ENCODE measurements at regions not wholly inside any gene's neighbourhood (a gene's known extent, or its start where the extent isn't known, plus 50 kb on each side); places are given as distances from the start of the nearest gene placed in this dataset.

- no peak for DNase-seq (ENCODE audit: extremely low read depth in 1 of 11, low read depth in 9 of 11, low spot score in 4 of 11)
These were observed 2152.9 kb downstream of the ARAP2 start for GRCh38 chr4:34091451-34091850.

GRCh38 chr4:34094114-34094513, 2150.2 kb downstream of the ARAP2 start:
- no peak for DNase-seq (ENCODE audit: extremely low read depth in 1 of 11, low read depth in 9 of 11, low spot score in 4 of 11)

DNA sequence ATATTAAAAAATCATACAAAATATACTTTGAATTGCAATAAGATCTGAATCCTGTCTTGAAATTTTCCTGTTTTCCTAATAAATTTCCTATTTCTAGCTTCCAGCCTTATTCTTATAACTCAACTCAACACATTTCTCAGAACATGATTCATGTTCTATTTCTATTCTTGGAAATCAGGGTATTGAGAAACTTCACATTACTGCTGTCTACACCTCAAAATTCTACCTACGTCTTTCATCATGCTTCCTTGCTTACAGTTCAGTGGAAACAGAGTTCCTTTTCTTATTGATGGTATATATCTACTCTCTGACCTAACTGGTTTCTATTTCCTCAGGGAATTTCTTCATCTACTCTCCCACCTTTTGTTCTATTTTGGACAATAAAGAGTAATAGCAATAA, 2139.0 kb downstream of the ARAP2 start:
- DNase-seq (ENCODE audit: extremely low read depth in 1 of 11, low read depth in 9 of 11, low spot score in 4 of 11): no peak

- no peak for DNase-seq (ENCODE audit: extremely low read depth in 1 of 11, low read depth in 9 of 11, low spot score in 4 of 11)
These were observed 2135.9 kb downstream of the ARAP2 start for GRCh38 chr4:34108391-34108790.

GRCh38 chr4:34112573-34112972, 2131.7 kb downstream of the ARAP2 start:
- no peak for DNase-seq (ENCODE audit: extremely low read depth in 1 of 11, low read depth in 9 of 11, low spot score in 4 of 11)

DNA sequence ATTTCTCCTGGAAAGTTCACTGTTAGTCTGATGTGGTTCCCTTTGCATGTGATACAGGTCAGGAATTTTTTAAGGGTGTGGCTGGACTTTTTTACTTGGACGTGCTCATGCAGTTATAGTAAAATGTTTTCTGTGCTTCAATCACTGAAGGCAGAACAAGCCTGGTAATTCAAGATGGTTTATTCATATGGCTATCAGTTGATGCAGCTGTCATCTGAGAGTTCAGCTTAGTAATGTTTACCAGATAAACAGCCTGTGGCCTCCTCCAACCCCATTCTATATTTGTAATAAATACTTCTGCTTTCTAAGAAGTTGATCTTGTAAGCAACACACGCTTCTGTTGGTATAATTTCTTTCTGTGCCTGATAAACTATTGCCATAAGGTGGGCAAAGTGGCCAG, 2105.9 kb downstream of the ARAP2 start:
- no peak for DNase-seq (ENCODE audit: extremely low read depth in 1 of 11, low read depth in 9 of 11, low spot score in 4 of 11)

- DNase-seq (ENCODE audit: extremely low read depth in 1 of 11, low read depth in 9 of 11, low spot score in 4 of 11): no peak
These were observed 2105.0 kb downstream of the ARAP2 start for GRCh38 chr4:34139346-34139745.

GRCh38 chr4:34148322-34148908, 2095.9 kb downstream of the ARAP2 start:
- no peak for DNase-seq (ENCODE audit: extremely low read depth in 1 of 11, low read depth in 9 of 11, low spot score in 4 of 11)

GRCh38 chr4:34157547-34157946, 2086.8 kb downstream of the ARAP2 start:
- no peak for DNase-seq (ENCODE audit: extremely low read depth in 1 of 11, low read depth in 9 of 11, low spot score in 4 of 11)

DNA sequence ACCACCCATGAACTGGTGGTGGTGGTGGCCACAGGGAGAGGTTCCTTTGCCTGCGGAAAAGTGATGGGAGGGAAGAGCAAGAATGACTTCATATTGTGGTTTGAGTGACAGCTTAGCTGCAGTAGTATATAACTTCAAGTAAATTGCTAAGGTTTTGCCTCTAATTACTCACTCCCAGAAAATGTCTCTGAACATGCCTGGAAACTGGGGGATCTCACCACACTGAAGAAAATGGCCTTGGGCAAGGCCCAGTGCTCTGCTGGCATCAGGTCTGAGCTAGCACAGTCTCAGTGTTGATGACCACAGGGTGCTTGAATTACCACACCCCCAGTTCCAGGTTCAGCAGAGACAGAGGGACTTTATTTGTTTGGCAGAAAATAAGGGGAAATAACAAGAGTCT, 2085.4 kb downstream of the ARAP2 start:
- DNase-seq (ENCODE audit: extremely low read depth in 1 of 11, low read depth in 9 of 11, low spot score in 4 of 11): no peak

GRCh38 chr4:34170946-34171345, 2073.4 kb downstream of the ARAP2 start:
- no peak for DNase-seq (ENCODE audit: extremely low read depth in 1 of 11, low read depth in 9 of 11, low spot score in 4 of 11)

GRCh38 chr4:34176609-34177008, 2067.7 kb downstream of the ARAP2 start:
- no peak for DNase-seq (ENCODE audit: extremely low read depth in 1 of 11, low read depth in 9 of 11, low spot score in 4 of 11)

DNA sequence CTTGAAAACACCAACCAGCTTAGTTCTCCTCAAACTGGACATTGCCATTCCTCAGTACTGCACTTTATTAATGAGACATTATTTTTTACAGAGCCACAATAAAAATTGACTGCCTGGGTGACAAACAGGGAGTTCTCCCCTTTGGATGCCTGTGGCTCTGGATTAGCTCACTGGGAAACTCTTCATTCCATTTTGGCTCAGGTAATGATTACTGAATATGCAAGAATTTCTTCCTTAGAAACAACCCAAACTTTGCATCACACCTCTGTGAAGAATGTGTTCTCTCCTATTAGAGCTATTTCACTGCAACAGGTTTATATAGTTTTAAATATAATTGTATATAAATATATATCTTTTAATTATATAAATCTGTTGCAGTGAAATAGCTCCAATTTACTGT, 2065.8 kb downstream of the ARAP2 start:
- no peak for DNase-seq (ENCODE audit: extremely low read depth in 1 of 11, low read depth in 9 of 11, low spot score in 4 of 11)

GRCh38 chr4:34181311-34181841, 2062.9 kb downstream of the ARAP2 start:
- DNase-seq (ENCODE audit: extremely low read depth in 1 of 11, low read depth in 9 of 11, low spot score in 4 of 11): no peak

DNA sequence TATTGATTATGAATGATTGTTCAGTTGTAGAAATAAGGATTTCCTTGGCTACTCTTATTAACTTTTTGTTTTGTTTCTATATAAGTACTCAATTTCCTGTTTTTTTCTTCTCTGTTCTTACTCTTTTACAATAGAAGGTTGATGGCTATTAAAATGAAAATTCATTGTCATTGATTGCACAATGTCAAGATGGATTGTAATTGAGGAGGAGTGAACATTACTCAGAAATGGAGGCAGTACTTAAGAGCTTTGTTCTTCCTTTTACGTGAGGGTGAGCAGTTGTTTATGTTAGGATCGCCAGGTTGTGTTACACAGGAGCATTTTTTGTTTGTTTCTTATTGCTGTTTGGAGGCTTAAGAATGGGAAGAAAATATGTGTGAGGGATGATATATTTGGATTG, 2062.4 kb downstream of the ARAP2 start:
- no peak for DNase-seq (ENCODE audit: extremely low read depth in 1 of 11, low read depth in 9 of 11, low spot score in 4 of 11)

DNA sequence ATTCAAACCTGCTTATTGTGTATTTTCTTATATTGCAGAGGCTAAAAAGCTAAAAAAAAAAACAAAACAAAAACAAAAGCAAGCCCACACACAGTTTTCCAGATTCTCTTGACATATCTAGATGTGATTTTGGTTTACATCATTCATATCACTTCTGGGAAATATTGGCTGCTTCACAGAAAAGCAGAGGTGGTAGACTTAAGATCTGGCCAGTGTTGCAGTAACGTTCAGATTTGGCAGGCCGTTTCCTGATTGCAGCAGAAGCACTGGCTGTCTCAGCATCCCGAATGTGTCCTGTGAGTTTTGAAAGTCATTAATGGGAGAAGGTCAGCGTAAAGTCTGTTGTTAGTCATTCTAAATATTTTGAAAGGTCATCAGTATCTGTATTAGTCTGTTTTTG, 2062.0 kb downstream of the ARAP2 start:
- DNase-seq (ENCODE audit: extremely low read depth in 1 of 11, low read depth in 9 of 11, low spot score in 4 of 11): no peak

GRCh38 chr4:34183926-34184325, 2060.4 kb downstream of the ARAP2 start:
- DNase-seq (ENCODE audit: extremely low read depth in 1 of 11, low read depth in 9 of 11, low spot score in 4 of 11): no peak

GRCh38 chr4:34187056-34187455, 2057.3 kb downstream of the ARAP2 start:
- peak in 4 of 11 donors; percentile 1 to 3 (median 2) for DNase-seq (ENCODE audit: extremely low read depth in 1 of 11, low read depth in 9 of 11, low spot score in 4 of 11)

GRCh38 chr4:34191443-34191842, 2052.9 kb downstream of the ARAP2 start:
- no peak for DNase-seq (ENCODE audit: extremely low read depth in 1 of 11, low read depth in 9 of 11, low spot score in 4 of 11)

DNA sequence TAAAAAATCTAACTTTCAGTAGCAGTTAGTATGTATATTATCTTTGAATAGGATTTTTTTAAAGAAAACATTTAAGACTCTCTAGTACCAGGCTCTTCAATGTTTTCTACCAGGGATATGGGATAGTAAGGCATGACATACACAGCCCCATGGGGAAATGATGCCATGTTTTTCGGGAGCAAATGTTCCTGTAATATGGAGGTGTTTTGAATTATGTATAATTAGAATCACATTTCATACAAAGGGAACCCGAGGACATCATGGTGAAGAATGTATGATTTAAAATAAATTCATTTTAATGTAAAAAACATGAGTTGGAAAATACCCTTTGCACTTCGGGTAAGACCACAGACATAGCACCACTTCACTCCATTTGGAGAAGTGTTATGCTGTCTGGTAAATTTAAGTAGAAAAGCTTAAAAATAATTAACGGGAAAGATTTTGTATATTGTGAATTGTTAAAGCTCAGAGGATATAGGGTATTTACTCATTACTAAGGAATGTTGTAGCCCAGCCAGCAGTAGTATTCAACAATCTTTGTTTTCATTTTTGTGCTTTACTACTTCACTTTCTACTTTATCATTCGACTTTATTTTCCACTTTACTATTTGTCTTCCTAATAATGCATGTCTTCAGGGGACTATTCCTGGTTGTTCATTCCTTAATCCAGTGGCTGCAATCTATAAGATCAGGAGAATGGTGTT, 2050.7 kb downstream of the ARAP2 start:
- DNase-seq (ENCODE audit: extremely low read depth in 1 of 11, low read depth in 9 of 11, low spot score in 4 of 11): no peak

- DNase-seq (ENCODE audit: extremely low read depth in 1 of 11, low read depth in 9 of 11, low spot score in 4 of 11): no peak
These were observed 2049.7 kb downstream of the ARAP2 start for GRCh38 chr4:34194585-34194984.
